DMS 273 (cell line): ENCODE measurements at regions not wholly inside any gene's neighbourhood (a gene's known extent, or its start where the extent isn't known, plus 50 kb on each side); places are given as distances from the start of the nearest gene placed in this dataset.
A peak's percentile ranks its signal among the peaks of the same experiment; 100 is the strongest.
"Not testable (repeated sequence)": the region's sequence is repeated elsewhere in the genome, so short reads cannot be mapped to it uniquely, and the experiment has no call there.

Experiments used
- DNase-seq: peaks from one replicate; lab custom pipeline; 2025; ENCODE audit not compliant: unreplicated experiment; lab: John Stamatoyannopoulos, UW

GRCh38 chr4:124997991-124998390 lies 285.5 kb upstream of the ANKRD50 start:
- no peak for DNase-seq

DNA sequence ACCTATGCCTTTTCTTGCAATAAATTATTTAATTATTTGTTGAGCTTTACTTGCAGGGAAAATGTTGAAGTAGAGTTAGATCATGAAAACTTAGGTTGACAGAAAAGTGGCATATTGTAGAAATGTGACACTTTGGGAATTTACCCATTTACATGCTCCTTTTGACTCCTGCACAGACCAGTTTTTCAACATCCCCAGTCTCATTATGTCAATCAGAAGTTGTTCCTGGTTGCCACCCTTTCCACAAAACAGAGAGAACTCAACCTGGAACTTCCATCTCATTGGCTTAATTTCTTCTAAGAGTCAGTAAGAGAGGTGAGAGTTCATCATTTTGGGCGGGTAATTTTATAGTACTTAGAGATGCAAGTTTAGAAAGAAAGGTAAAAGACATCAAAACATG lies 284.6 kb upstream of the ANKRD50 start:
- DNase-seq, result no peak

- no peak for DNase-seq
Measured at GRCh38 chr4:124993838-124994237, 281.3 kb upstream of the ANKRD50 start.

GRCh38 chr4:124990398-124990797 lies 277.9 kb upstream of the ANKRD50 start:
- no peak for DNase-seq

- DNase-seq, result no peak
Measured at GRCh38 chr4:124980276-124980752, 267.8 kb upstream of the ANKRD50 start.

- DNase-seq, result not testable (repeated sequence)
Measured at GRCh38 chr4:124978536-124978935, 266.0 kb upstream of the ANKRD50 start.

- DNase-seq, result no peak
Measured at GRCh38 chr4:124977045-124977444, 264.5 kb upstream of the ANKRD50 start.

GRCh38 chr4:124974152-124974551 lies 261.6 kb upstream of the ANKRD50 start:
- DNase-seq, result no peak

- DNase-seq, result no peak
Measured at GRCh38 chr4:124973716-124974115, 261.2 kb upstream of the ANKRD50 start.

GRCh38 chr4:124970011-124970410 lies 257.5 kb upstream of the ANKRD50 start:
- DNase-seq, result no peak

GRCh38 chr4:124965497-124965891 lies 253.0 kb upstream of the ANKRD50 start:
- DNase-seq, result no peak

GRCh38 chr4:124964852-124965496 lies 252.4 kb upstream of the ANKRD50 start:
- no peak for DNase-seq

- DNase-seq, result no peak
Measured at GRCh38 chr4:124964251-124964650, 251.7 kb upstream of the ANKRD50 start.

DNA sequence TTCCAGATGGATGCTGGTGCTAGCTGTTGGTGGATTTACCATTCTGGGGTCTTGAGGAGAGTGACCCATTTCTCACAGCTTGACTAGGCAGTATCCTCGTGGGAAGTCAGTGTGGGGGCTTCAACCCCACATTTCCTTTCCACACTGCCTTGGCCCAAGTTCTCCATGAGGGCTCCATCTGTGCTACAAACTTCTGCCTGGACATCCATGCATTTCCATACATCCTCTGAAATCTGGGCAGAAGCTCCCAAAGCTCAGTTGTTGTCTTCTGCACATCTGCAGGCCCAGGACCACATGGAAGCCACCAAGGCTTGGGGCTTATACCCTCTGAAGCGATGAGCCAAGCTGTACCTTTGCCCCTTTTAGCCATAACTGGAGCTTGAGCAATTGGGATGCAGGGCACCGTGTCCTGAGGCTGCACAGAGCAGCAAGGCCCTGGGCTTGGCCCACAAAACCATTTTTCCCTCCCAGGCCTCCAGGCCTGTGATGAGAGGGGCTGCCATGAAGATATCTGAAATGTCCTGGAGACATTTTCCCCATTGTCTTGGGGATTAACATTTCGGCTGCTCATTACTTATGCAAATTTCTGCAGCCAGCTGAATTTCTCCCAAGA lies 248.7 kb upstream of the ANKRD50 start:
- DNase-seq, result peak; percentile 13

DNA sequence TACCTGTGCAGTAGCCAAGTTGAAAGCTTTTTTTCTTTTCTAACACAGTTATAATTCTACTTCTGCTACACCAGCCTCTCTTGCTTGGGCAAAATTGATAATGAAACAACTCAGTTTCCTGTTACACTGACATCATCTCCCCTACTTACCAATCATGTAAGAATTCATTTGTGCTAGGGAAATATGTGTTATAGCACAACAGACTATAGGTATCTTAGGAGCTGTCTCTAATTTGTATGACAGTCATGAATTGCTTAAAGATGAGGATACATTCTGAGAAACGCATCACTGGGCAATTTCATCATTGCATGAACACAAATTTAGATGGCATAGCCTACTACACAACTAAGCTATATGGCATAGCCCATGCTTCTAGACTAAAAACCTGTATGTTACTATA lies 246.3 kb upstream of the ANKRD50 start:
- no peak for DNase-seq

GRCh38 chr4:124955476-124955875 lies 242.9 kb upstream of the ANKRD50 start:
- DNase-seq, result no peak

GRCh38 chr4:124954046-124954445 lies 241.5 kb upstream of the ANKRD50 start:
- no peak for DNase-seq

- DNase-seq, result no peak
Measured at GRCh38 chr4:124953486-124953885, 241.0 kb upstream of the ANKRD50 start.

- DNase-seq, result no peak
Measured at GRCh38 chr4:124953061-124953460, 240.5 kb upstream of the ANKRD50 start.

GRCh38 chr4:124952601-124953000 lies 240.1 kb upstream of the ANKRD50 start:
- no peak for DNase-seq

DNA sequence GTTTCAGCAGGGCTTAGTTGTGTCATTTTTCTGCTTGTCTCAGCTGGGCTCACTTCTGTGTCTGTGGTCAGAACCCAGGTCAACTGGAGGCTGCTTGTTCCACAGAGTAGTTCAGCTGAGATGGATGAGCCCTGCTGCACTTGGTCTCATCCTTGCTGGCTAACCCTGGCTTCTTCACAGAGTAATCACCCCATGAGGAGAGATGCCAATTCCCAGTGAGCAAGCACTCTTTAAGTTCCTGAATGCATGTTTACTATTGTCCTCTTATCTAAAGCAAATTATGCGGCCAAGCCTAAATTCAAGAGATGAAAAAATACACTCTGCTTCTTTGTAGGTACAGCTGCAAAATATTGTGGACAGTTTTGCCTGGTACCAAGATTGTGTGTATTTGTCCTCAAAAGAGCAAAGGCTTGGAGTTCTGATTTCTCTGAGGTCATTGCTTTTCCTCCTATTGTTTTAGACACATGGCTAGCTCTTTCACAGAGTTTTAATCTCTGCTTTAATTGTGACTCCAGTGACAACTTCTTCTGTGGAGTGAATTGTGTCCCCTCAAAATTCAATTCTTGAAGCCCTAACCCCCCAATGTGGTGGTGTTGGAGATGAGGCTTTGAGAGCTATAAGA lies 236.6 kb upstream of the ANKRD50 start:
- DNase-seq, result no peak

- DNase-seq, result no peak
Measured at GRCh38 chr4:124947622-124948265, 235.2 kb upstream of the ANKRD50 start.
